ENCODE measurements at regions not wholly inside any gene's neighbourhood (a gene's known extent, or its start where the extent isn't known, plus 50 kb on each side); places are given as distances from the start of the nearest gene placed in this dataset.

DNA sequence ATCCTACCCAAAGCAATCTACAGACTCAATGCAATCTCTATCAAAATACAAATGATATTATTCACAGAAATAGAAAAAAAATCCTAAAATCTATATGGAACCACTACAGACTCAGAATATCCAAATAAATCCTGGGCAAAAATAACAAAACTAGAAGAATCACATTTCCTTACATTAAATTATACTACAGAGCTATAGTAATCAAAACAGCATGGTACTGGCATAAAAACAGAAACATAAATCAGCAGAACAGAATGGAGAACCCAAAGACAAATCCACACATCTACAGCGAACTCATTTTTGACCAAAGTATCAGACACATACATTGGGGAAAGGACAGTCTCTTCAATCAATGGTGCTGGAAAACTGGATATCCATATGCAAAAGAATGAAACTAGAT is 304.1 kb upstream of the FGF13 start:
- TF ChIP-seq JUND (IDR thresholded peaks at IDR 0.05), result no peak
- TF ChIP-seq, protein P1, sequence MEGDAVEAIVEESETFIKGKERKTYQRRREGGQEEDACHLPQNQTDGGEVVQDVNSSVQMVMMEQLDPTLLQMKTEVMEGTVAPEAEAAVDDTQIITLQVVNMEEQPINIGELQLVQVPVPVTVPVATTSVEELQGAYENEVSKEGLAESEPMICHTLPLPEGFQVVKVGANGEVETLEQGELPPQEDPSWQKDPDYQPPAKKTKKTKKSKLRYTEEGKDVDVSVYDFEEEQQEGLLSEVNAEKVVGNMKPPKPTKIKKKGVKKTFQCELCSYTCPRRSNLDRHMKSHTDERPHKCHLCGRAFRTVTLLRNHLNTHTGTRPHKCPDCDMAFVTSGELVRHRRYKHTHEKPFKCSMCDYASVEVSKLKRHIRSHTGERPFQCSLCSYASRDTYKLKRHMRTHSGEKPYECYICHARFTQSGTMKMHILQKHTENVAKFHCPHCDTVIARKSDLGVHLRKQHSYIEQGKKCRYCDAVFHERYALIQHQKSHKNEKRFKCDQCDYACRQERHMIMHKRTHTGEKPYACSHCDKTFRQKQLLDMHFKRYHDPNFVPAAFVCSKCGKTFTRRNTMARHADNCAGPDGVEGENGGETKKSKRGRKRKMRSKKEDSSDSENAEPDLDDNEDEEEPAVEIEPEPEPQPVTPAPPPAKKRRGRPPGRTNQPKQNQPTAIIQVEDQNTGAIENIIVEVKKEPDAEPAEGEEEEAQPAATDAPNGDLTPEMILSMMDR (IDR thresholded peaks at IDR 0.05; ENCODE audit: low read depth, low read length, missing input control), result no peak
- no peak for TF ChIP-seq EGR1 (IDR thresholded peaks at IDR 0.05; ENCODE audit: low read depth in 2 of 2)
- TF ChIP-seq RXRA (IDR thresholded peaks at IDR 0.05), result no peak
- no peak for TF ChIP-seq FOXA1 (IDR thresholded peaks at IDR 0.05)
- TF ChIP-seq TAF1 (conservative IDR thresholded peaks at IDR 0.05), result no peak
- TF ChIP-seq, protein P2, sequence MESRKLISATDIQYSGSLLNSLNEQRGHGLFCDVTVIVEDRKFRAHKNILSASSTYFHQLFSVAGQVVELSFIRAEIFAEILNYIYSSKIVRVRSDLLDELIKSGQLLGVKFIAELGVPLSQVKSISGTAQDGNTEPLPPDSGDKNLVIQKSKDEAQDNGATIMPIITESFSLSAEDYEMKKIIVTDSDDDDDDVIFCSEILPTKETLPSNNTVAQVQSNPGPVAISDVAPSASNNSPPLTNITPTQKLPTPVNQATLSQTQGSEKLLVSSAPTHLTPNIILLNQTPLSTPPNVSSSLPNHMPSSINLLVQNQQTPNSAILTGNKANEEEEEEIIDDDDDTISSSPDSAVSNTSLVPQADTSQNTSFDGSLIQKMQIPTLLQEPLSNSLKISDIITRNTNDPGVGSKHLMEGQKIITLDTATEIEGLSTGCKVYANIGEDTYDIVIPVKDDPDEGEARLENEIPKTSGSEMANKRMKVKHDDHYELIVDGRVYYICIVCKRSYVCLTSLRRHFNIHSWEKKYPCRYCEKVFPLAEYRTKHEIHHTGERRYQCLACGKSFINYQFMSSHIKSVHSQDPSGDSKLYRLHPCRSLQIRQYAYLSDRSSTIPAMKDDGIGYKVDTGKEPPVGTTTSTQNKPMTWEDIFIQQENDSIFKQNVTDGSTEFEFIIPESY (IDR thresholded peaks at IDR 0.05), result no peak
- TF ChIP-seq YY1 (IDR thresholded peaks at IDR 0.05), result no peak
- TF ChIP-seq GABPA (IDR thresholded peaks at IDR 0.05 in 1 of 2, conservative IDR thresholded peaks at IDR 0.05 in 1 of 2), result no peak
- no peak for TF ChIP-seq HNF4G (IDR thresholded peaks at IDR 0.05)
- no peak for TF ChIP-seq HNF4A (conservative IDR thresholded peaks at IDR 0.05)
- TF ChIP-seq, protein P3, sequence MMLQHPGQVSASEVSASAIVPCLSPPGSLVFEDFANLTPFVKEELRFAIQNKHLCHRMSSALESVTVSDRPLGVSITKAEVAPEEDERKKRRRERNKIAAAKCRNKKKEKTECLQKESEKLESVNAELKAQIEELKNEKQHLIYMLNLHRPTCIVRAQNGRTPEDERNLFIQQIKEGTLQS (IDR thresholded peaks at IDR 0.05), result no peak
- no peak for DNase-seq (ENCODE audit: low spot score)
- H3K4me1 ChIP-seq (ENCODE audit: control insufficient read depth in 4 of 4, insufficient read depth in 4 of 4, low read length in 3 of 4), result no peaks in the 10 kb centered on the region
- no peak overlapping the region for H3K9ac ChIP-seq (ENCODE audit: low read depth in 1 of 2, low read length in 2 of 2)
- no peak overlapping the region for H3K27ac ChIP-seq (ENCODE audit: low read depth in 1 of 2, low read length in 2 of 2)
- H3K27me3 ChIP-seq (ENCODE audit: control insufficient read depth in 4 of 4, insufficient read depth in 4 of 4, low read length in 3 of 4), result no peaks in the 10 kb centered on the region
- no peak overlapping the region for H3K4me3 ChIP-seq (ENCODE audit: low read depth in 1 of 3, low read length in 3 of 3)
- H3K9me3 ChIP-seq (ENCODE audit: control insufficient read depth in 4 of 4, low read length in 3 of 4), result peaks cover 0 to 7% (median 1%) of the 10 kb centered on the region in 4 donors
- 89% methylated on average over 1 of the region's 1 CpG for WGBS
- H3K36me3 ChIP-seq (ENCODE audit: control insufficient read depth in 4 of 4, insufficient read depth in 3 of 4, low read depth in 1 of 4, low read length in 3 of 4), result no peaks in the 10 kb centered on the region

DNA sequence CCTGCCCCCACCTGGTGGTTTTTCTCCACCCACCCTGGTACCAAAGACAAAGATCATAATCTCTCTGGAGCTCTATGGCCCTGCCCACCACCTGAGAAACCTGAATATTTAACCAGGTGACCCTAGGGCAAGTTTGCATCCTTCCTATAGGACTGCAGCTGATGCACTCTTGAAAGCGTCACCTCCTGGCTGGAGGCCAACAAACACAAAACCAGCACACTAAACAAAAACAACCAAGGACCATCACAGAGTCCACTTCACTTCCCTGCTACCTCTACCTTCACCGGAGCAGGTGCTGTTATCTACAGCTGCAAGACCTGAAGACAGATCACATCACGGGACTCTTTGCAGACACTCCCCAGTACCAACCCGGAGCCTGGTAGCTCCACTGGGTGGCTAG is 296.7 kb upstream of the FGF13 start:
- 50% methylated on average over 4 of the region's 4 CpGs for WGBS
- Histone ChIP-seq H3K4me1 (ENCODE audit: control insufficient read depth in 4 of 4, insufficient read depth in 4 of 4, low read length in 3 of 4) (no peaks in the 10 kb centered on the region), H3K27me3 (ENCODE audit: control insufficient read depth in 4 of 4, insufficient read depth in 4 of 4, low read length in 3 of 4) (no peaks in the 10 kb centered on the region), H3K9me3 (ENCODE audit: control insufficient read depth in 4 of 4, low read length in 3 of 4) (no peaks in the 10 kb centered on the region), H3K4me3 (ENCODE audit: low read depth in 1 of 3, low read length in 3 of 3) (no peak overlapping the region), H3K9ac (ENCODE audit: low read depth in 1 of 2, low read length in 2 of 2) (no peak overlapping the region), H3K27ac (ENCODE audit: low read depth in 1 of 2, low read length in 2 of 2) (no peak overlapping the region), H3K36me3 (ENCODE audit: control insufficient read depth in 4 of 4, insufficient read depth in 3 of 4, low read depth in 1 of 4, low read length in 3 of 4) (no peaks in the 10 kb centered on the region)
- no peak for TF ChIP-seq TAF1 (conservative IDR thresholded peaks at IDR 0.05)
- TF ChIP-seq FOXA2 (IDR thresholded peaks at IDR 0.05), result no peak
- no peak for TF ChIP-seq JUND (IDR thresholded peaks at IDR 0.05)
- TF ChIP-seq, protein P2 (IDR thresholded peaks at IDR 0.05), result no peak
- no peak for TF ChIP-seq RXRA (IDR thresholded peaks at IDR 0.05)
- TF ChIP-seq GABPA (IDR thresholded peaks at IDR 0.05 in 1 of 2, conservative IDR thresholded peaks at IDR 0.05 in 1 of 2), result no peak
- TF ChIP-seq, protein P4, sequence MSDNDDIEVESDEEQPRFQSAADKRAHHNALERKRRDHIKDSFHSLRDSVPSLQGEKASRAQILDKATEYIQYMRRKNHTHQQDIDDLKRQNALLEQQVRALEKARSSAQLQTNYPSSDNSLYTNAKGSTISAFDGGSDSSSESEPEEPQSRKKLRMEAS (IDR thresholded peaks at IDR 0.05), result no peak
- TF ChIP-seq, protein P5, sequence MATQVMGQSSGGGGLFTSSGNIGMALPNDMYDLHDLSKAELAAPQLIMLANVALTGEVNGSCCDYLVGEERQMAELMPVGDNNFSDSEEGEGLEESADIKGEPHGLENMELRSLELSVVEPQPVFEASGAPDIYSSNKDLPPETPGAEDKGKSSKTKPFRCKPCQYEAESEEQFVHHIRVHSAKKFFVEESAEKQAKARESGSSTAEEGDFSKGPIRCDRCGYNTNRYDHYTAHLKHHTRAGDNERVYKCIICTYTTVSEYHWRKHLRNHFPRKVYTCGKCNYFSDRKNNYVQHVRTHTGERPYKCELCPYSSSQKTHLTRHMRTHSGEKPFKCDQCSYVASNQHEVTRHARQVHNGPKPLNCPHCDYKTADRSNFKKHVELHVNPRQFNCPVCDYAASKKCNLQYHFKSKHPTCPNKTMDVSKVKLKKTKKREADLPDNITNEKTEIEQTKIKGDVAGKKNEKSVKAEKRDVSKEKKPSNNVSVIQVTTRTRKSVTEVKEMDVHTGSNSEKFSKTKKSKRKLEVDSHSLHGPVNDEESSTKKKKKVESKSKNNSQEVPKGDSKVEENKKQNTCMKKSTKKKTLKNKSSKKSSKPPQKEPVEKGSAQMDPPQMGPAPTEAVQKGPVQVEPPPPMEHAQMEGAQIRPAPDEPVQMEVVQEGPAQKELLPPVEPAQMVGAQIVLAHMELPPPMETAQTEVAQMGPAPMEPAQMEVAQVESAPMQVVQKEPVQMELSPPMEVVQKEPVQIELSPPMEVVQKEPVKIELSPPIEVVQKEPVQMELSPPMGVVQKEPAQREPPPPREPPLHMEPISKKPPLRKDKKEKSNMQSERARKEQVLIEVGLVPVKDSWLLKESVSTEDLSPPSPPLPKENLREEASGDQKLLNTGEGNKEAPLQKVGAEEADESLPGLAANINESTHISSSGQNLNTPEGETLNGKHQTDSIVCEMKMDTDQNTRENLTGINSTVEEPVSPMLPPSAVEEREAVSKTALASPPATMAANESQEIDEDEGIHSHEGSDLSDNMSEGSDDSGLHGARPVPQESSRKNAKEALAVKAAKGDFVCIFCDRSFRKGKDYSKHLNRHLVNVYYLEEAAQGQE (IDR thresholded peaks at IDR 0.05), result no peak
- no peak for TF ChIP-seq EGR1 (IDR thresholded peaks at IDR 0.05; ENCODE audit: low read depth in 2 of 2)
- TF ChIP-seq HNF4G (IDR thresholded peaks at IDR 0.05), result no peak
- TF ChIP-seq NR2F2 (IDR thresholded peaks at IDR 0.05), result no peak
- TF ChIP-seq, protein P1 (IDR thresholded peaks at IDR 0.05; ENCODE audit: low read depth, low read length, missing input control), result no peak
- no peak for TF ChIP-seq YY1 (IDR thresholded peaks at IDR 0.05)
- no peak for TF ChIP-seq FOXA1 (IDR thresholded peaks at IDR 0.05)
- no peak for TF ChIP-seq SP1 (IDR thresholded peaks at IDR 0.05)
- no peak for TF ChIP-seq HNF4A (conservative IDR thresholded peaks at IDR 0.05)
- TF ChIP-seq RAD21 (IDR thresholded peaks at IDR 0.05), result no peak
- TF ChIP-seq, protein P3 (IDR thresholded peaks at IDR 0.05), result no peak
- DNase-seq (ENCODE audit: low spot score), result no peak
